ENCODE measurements at regions not wholly inside any gene's neighbourhood (a gene's known extent, or its start where the extent isn't known, plus 50 kb on each side); places are given as distances from the start of the nearest gene placed in this dataset.

DNA sequence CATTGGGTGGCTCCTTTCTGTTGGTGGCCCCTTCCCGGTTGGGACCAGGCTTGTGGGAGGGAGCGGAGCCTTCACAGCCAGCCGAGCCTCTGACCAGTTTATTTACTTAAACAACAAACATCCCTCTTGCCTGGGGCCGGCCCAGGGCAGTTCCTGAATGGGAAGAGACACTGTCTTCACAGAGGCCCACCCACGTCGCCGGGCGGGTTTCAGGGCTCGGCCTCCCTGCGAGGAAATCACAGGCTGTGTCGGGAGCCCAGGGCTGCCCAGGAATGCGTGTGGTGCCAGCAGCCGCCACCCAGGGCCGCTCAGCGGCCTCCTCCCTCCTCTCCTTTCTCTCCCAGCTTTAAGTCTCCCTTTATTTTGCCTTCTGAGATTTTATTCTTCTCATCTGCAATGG is 132.5 kb downstream of the HSD17B3 start:
- TF ChIP-seq, protein P1, sequence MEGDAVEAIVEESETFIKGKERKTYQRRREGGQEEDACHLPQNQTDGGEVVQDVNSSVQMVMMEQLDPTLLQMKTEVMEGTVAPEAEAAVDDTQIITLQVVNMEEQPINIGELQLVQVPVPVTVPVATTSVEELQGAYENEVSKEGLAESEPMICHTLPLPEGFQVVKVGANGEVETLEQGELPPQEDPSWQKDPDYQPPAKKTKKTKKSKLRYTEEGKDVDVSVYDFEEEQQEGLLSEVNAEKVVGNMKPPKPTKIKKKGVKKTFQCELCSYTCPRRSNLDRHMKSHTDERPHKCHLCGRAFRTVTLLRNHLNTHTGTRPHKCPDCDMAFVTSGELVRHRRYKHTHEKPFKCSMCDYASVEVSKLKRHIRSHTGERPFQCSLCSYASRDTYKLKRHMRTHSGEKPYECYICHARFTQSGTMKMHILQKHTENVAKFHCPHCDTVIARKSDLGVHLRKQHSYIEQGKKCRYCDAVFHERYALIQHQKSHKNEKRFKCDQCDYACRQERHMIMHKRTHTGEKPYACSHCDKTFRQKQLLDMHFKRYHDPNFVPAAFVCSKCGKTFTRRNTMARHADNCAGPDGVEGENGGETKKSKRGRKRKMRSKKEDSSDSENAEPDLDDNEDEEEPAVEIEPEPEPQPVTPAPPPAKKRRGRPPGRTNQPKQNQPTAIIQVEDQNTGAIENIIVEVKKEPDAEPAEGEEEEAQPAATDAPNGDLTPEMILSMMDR (IDR thresholded peaks at IDR 0.05): no peak
- no peak for TF ChIP-seq POLR2A (IDR thresholded peaks at IDR 0.05)
